MM.1S (cell line): ENCODE measurements at regions not wholly inside any gene's neighbourhood (a gene's known extent, or its start where the extent isn't known, plus 50 kb on each side); places are given as distances from the start of the nearest gene placed in this dataset.

Source experiments
- EZH2 ChIP-seq: fragments of 300-600 bp; sonication (generic); optimal IDR thresholded peaks from 2 replicates; pipeline ENCODE3; 2017; ENCODE audit warnings: low read depth, mild to moderate bottlenecking, antibody characterized with exemption, low read length, mixed read lengths
- EZH2phosphoT487 ChIP-seq: fragments of 300-600 bp; sonication (generic); IDR thresholded peaks from 2 replicates; pipeline ENCODE4 v1.6.1; 2018; ENCODE audit warnings: antibody characterized with exemption, low read length
- TF ChIP-seq, protein P1 (sequence below): fragments of 300-600 bp; sonication (generic); IDR thresholded peaks from 2 replicates; pipeline ENCODE4 v1.5.1; 2016; ENCODE audit warnings: antibody characterized with exemption, low read length, mixed read lengths

DNA sequence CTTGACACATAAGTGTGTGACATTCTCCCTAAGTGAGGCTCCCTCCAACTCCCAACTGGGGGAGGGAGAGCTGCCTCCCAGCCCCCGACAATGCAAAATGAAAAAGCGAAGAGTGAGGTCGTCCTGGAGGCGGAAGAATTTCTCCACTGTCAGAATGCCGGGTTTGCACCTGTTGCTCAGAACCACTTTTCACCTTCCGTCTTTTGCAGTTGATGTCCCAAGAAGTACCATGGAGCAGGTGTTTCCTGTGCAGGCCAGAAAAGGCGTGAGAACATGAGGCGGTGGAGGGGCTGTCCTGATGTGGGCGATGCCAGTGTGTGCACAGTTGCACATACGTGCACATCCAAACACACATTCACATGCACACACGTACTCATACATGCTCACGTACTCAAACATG, 158.6 kb upstream of the AJAP1 start:
- TF ChIP-seq, protein P1, sequence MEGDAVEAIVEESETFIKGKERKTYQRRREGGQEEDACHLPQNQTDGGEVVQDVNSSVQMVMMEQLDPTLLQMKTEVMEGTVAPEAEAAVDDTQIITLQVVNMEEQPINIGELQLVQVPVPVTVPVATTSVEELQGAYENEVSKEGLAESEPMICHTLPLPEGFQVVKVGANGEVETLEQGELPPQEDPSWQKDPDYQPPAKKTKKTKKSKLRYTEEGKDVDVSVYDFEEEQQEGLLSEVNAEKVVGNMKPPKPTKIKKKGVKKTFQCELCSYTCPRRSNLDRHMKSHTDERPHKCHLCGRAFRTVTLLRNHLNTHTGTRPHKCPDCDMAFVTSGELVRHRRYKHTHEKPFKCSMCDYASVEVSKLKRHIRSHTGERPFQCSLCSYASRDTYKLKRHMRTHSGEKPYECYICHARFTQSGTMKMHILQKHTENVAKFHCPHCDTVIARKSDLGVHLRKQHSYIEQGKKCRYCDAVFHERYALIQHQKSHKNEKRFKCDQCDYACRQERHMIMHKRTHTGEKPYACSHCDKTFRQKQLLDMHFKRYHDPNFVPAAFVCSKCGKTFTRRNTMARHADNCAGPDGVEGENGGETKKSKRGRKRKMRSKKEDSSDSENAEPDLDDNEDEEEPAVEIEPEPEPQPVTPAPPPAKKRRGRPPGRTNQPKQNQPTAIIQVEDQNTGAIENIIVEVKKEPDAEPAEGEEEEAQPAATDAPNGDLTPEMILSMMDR = no peak
- TF ChIP-seq EZH2 (no peak), EZH2phosphoT487 (no peak)
